GM18498 (cell line): ENCODE measurements at regions not wholly inside any gene's neighbourhood (a gene's known extent, or its start where the extent isn't known, plus 50 kb on each side); places are given as distances from the start of the nearest gene placed in this dataset.

Experiments used
- ATAC-seq: cut with Tn5 transposase; IDR thresholded peaks from one replicate; pipeline ENCODE4 v1.9.1; 2021; ENCODE audit warnings: mild to moderate bottlenecking, moderate library complexity; ENCODE audit not compliant: unreplicated experiment

- ATAC-seq = no peak
Measured at GRCh38 chr2:71746946-71747501, 293.7 kb downstream of the DYSF start.

DNA sequence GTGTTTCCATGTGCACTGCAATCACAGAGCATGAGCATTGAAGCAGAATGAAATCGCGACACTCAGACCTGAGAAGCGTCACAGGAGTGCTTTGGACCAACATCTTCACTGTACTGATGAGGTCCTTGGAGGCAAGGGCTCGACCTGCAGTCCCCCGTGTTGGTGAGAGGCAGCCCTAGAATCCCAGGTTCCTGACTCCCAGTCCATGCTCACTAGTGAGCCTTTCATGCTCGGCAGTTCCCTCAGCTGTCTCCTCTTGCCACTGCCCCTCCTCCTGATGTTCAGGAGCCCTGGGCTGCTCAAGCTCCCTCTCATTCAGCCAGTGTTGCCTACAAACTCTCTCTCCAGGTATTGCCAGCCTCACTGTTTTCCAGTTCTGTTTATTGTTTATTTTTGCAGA, 291.4 kb downstream of the DYSF start:
- no peak for ATAC-seq

DNA sequence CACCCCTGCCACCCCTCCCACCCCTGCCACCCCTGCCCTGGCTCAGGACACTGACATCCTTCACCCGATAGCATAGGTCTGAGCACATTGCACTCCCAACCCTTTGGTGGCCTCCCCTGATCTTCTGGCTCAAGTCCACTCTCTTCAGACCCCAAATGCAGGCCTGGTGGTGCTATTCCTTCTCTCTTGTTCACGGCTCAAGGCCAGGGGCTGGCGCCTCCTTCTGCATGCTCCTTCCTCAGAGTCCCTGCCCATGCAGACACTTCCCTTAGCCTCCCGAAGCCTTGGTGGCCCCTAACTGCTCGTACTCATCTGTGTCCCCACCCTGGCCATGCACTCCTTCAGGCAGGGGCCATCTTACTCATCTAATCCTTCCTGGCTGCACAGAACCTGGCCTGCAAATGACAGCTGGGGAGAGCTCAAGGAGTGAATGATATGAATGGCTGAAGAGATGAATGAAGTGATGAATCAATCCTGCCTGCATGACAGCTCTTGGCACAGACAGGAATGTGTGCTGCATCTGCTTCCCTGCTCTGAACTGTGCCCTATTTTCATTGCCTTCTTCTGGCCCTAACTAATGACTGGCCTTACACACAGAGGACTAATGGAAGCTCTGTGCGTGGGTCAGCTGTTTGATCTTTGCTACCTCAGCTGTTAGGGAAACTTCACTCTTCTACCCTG, 290.8 kb downstream of the DYSF start:
- no peak for ATAC-seq

- no peak for ATAC-seq
Measured at GRCh38 chr2:71742953-71743601, 289.7 kb downstream of the DYSF start.

DNA sequence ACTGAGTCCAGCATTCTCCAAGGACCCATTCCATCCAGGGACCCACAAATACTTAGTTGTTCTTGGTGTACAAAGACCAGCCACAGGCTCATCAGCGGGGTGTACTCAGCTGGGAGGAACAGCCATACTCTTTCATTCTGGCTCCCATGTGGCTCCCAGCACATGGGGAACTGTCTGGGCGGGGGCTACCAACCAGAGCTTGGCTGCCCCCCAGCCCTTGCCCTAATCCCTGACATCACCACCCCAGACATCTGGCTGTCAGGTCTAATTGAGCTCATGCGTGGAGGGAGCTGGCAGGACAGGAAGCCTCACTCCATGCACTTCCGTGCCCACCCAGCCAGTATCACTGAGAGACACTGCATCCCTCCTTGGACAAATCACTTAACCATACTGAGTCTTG, 283.6 kb downstream of the DYSF start:
- ATAC-seq = no peak

GRCh38 chr2:71736091-71736861, 282.9 kb downstream of the DYSF start:
- no peak for ATAC-seq
